Endodermal cell (in vitro differentiated cells): ENCODE measurements at regions not wholly inside any gene's neighbourhood (a gene's known extent, or its start where the extent isn't known, plus 50 kb on each side); places are given as distances from the start of the nearest gene placed in this dataset.

ENCODE experiments used
- DNase-seq: peaks from one replicate; pipeline ENCODE4 v3.0.0-alpha.2; 2017
- H3K27ac ChIP-seq: 2 replicates; pipeline ENCODE4 v1.5.1; 2013; ENCODE audit warnings: mild to moderate bottlenecking, low read depth, low read length, moderate library complexity
- H3K27me3 ChIP-seq: 2 replicates; pipeline ENCODE4 v1.6.1; 2013; ENCODE audit warnings: mild to moderate bottlenecking, low read length, moderate library complexity; ENCODE audit not compliant: insufficient read depth, control insufficient read depth, poor library complexity, severe bottlenecking
- H3K36me3 ChIP-seq: 2 replicates; pipeline ENCODE4 v1.7.0; 2013; ENCODE audit warnings: mild to moderate bottlenecking, low read length, moderate library complexity; ENCODE audit not compliant: control insufficient read depth, insufficient read depth
- H3K4me1 ChIP-seq: one replicate; pipeline ENCODE4 v1.7.0; 2013; ENCODE audit warnings: low read length; ENCODE audit not compliant: control insufficient read depth, insufficient read depth
- H3K4me3 ChIP-seq: 2 replicates; pipeline ENCODE4 v1.5.1; 2013; ENCODE audit warnings: mild to moderate bottlenecking, low read length, moderate library complexity
- H3K9ac ChIP-seq: 2 replicates; pipeline ENCODE4 v1.6.1; 2013; ENCODE audit warnings: mild to moderate bottlenecking, low read length, moderate library complexity; ENCODE audit not compliant: poor library complexity, severe bottlenecking; ENCODE audit errors: extremely low read depth
- H3K9me3 ChIP-seq: 2 replicates; pipeline ENCODE4 v1.6.1; 2013; ENCODE audit warnings: mild to moderate bottlenecking, low read length, moderate library complexity; ENCODE audit not compliant: control insufficient read depth
- H3K27ac Mint-ChIP-seq: 2 replicates; pipeline ENCODE4 v1.8.0; 2020; ENCODE audit warnings: mixed read lengths
- H3K27me3 Mint-ChIP-seq: 2 replicates; pipeline ENCODE4 v1.8.0; 2021; ENCODE audit warnings: mild to moderate bottlenecking, mixed read lengths; ENCODE audit not compliant: insufficient read depth
- H3K36me3 Mint-ChIP-seq: 2 replicates; pipeline ENCODE4 v1.8.0; 2020; ENCODE audit warnings: low read depth, mixed read lengths
- H3K4me1 Mint-ChIP-seq: 2 replicates; pipeline ENCODE4 v1.8.0; 2020; ENCODE audit warnings: mixed read lengths
- H3K4me3 Mint-ChIP-seq: 2 replicates; pipeline ENCODE4 v1.8.0; 2020; ENCODE audit warnings: mild to moderate bottlenecking, moderate library complexity, mixed read lengths
- H3K9me3 Mint-ChIP-seq: 2 replicates; pipeline ENCODE4 v1.8.0; 2020; ENCODE audit warnings: mild to moderate bottlenecking, mixed read lengths
- WGBS, 2 experiments: methylation state at CpG; one replicate each; pipeline versions ENCODE4 v1.1.5 to v1.1.7; 2013; ENCODE audit warnings: missing lambda C conversion rate in 2 of 2, mixed read lengths in 1 of 2; ENCODE audit not compliant: insufficient coverage in 1 of 2, insufficient read length in 1 of 2; 5-methylcytosine and 5-hydroxymethylcytosine counted together
- TF ChIP-seq, protein P1 (sequence below): fragments of 200-600 bp; sonication (generic); conservative IDR thresholded peaks from 2 replicates; pipeline ENCODE4 v1.5.0; 2021; ENCODE audit warnings: antibody characterized with exemption, mild to moderate bottlenecking

DNA sequence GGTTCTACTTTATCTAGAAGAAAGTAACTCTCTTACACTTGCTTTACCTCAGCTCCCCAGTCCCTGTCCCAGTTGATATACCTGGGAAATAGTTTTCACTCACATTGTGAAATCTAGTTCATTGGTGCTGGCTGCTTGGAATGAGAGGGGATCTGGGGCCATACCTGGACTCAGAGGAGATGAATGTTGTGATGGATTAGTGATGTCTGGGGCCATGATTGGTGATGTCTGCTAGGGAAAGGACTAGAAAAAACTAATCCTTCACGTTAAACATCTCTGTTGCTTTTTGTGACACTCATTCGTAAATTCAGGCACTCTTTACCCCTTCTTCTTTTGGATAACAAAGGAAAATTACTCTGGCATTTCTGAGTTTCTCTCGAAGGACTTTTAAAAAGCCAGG lies 152.4 kb downstream of the RAB11FIP2 start:
- H3K9me3 Mint-ChIP-seq, result peaks cover 5% of the 10 kb centered on the region
- TF ChIP-seq, protein P1, sequence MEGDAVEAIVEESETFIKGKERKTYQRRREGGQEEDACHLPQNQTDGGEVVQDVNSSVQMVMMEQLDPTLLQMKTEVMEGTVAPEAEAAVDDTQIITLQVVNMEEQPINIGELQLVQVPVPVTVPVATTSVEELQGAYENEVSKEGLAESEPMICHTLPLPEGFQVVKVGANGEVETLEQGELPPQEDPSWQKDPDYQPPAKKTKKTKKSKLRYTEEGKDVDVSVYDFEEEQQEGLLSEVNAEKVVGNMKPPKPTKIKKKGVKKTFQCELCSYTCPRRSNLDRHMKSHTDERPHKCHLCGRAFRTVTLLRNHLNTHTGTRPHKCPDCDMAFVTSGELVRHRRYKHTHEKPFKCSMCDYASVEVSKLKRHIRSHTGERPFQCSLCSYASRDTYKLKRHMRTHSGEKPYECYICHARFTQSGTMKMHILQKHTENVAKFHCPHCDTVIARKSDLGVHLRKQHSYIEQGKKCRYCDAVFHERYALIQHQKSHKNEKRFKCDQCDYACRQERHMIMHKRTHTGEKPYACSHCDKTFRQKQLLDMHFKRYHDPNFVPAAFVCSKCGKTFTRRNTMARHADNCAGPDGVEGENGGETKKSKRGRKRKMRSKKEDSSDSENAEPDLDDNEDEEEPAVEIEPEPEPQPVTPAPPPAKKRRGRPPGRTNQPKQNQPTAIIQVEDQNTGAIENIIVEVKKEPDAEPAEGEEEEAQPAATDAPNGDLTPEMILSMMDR, result no peak
- H3K36me3 Mint-ChIP-seq, result no peaks in the 10 kb centered on the region
- no peaks in the 10 kb centered on the region for H3K27me3 ChIP-seq
- H3K27me3 Mint-ChIP-seq, result peaks cover 8% of the 10 kb centered on the region
- H3K4me1 ChIP-seq, result no peaks in the 10 kb centered on the region
- no peaks in the 10 kb centered on the region for H3K36me3 ChIP-seq
- H3K4me3 ChIP-seq, result no peak overlapping the region
- H3K4me1 Mint-ChIP-seq, result peaks cover 25% of the 10 kb centered on the region
- no peaks in the 10 kb centered on the region for H3K9me3 ChIP-seq
- no peak overlapping the region for H3K4me3 Mint-ChIP-seq
- H3K27ac Mint-ChIP-seq, result no peak overlapping the region
- 71 to 73% methylated on average over 3 of the region's 3 CpGs for WGBS, 2 experiments
- no peak overlapping the region for H3K27ac ChIP-seq
- no peak for DNase-seq
- H3K9ac ChIP-seq, result no peak overlapping the region

- no peaks in the 10 kb centered on the region for H3K9me3 ChIP-seq
- no peak overlapping the region for H3K27ac ChIP-seq
- H3K4me3 ChIP-seq, result no peak overlapping the region
- no peaks in the 10 kb centered on the region for H3K27me3 ChIP-seq
- Mint-ChIP-seq H3K36me3 (no peaks in the 10 kb centered on the region), H3K27me3 (peaks cover 10% of the 10 kb centered on the region), H3K4me1 (peaks cover 22% of the 10 kb centered on the region), H3K27ac (no peak overlapping the region), H3K9me3 (peaks cover 5% of the 10 kb centered on the region), H3K4me3 (no peak overlapping the region)
- TF ChIP-seq, protein P1, result no peak
- WGBS, 2 experiments, result 84 to 92% methylated on average over 3 of the region's 3 CpGs
- no peak for DNase-seq
- no peaks in the 10 kb centered on the region for H3K36me3 ChIP-seq
- H3K4me1 ChIP-seq, result no peaks in the 10 kb centered on the region
- no peak overlapping the region for H3K9ac ChIP-seq
Measured at GRCh38 chr10:117896517-117896916, 150.2 kb downstream of the RAB11FIP2 start.

DNA sequence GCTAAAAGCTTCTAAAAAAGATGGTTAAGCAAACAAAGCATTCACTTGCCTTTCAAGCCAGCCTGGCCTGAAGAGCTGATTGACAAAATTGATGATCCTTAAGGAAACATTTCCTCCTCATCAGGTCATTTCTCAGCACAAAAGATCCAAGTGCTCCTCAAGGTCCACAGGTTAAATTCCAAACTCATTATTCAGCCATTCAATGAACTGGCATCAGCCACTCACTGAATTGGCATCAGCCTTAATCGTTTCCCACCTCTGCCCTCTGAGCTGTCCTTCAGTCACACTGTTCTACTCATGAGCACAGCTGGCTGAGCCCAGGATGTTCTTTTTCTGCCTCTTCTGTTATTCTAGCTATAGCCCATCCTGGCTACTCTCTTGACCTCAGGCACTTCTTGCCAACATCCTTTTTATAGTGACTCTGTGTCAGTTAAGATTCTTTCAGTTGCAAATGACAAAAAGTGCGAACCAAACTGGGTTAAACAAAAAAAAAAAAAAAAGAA lies 147.5 kb downstream of the RAB11FIP2 start:
- TF ChIP-seq, protein P1, result no peak
- H3K4me3 ChIP-seq, result no peak overlapping the region
- H3K36me3 ChIP-seq, result no peaks in the 10 kb centered on the region
- H3K4me3 Mint-ChIP-seq, result no peak overlapping the region
- no peaks in the 10 kb centered on the region for H3K9me3 ChIP-seq
- no peak for DNase-seq
- H3K4me1 Mint-ChIP-seq, result peaks cover 3% of the 10 kb centered on the region
- peaks cover 7% of the 10 kb centered on the region for H3K27me3 Mint-ChIP-seq
- 40 to 45% methylated on average over 2 of the region's 2 CpGs for WGBS, 2 experiments
- no peaks in the 10 kb centered on the region for H3K36me3 Mint-ChIP-seq
- no peaks in the 10 kb centered on the region for H3K27me3 ChIP-seq
- H3K4me1 ChIP-seq, result no peaks in the 10 kb centered on the region
- no peak overlapping the region for H3K27ac ChIP-seq
- H3K9me3 Mint-ChIP-seq, result peaks cover 5% of the 10 kb centered on the region
- H3K9ac ChIP-seq, result no peak overlapping the region
- no peak overlapping the region for H3K27ac Mint-ChIP-seq
